ENCODE measurements at regions not wholly inside any gene's neighbourhood (a gene's known extent, or its start where the extent isn't known, plus 50 kb on each side); places are given as distances from the start of the nearest gene placed in this dataset.
"Not testable (repeated sequence)": the region's sequence is repeated elsewhere in the genome, so short reads cannot be mapped to it uniquely, and the experiment has no call there.

DNA sequence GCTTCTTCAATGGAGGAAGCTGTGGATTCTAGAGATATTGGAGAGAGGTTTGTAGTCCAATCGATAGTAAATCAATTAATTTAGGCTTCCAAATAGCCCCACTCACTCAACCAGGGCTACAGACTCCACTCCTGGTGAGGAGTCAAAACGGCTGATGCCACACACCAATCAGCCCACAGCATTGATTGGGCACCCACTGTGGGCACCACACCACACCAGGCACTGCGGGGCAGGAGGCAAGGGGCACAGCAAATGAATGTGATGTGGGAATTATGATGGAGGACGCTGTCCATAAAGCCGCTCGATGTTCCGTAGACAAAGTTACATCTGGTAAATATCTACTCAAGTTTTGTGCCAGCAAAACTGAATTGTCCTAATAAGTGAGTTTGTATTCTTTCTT, 547.3 kb upstream of the CADM1 start:
- no peaks in the 10 kb centered on the region for H3K9me3 ChIP-seq
- H3K27ac ChIP-seq, result no peak overlapping the region
- no peaks in the 10 kb centered on the region for H3K4me1 ChIP-seq
- no peaks in the 10 kb centered on the region for H3K36me3 ChIP-seq
- no peak overlapping the region for H3K4me3 ChIP-seq
- H3K27me3 ChIP-seq, result peaks cover 0 to 29% (median 2%) of the 10 kb centered on the region in 4 donors
- DNase-seq, result no peak
- 82 to 86% methylated on average over 7 of the region's 7 CpGs for WGBS, 2 donors
- no peak for TF ChIP-seq POLR2A (IDR thresholded peaks at IDR 0.05)
- TF ChIP-seq, protein P1, sequence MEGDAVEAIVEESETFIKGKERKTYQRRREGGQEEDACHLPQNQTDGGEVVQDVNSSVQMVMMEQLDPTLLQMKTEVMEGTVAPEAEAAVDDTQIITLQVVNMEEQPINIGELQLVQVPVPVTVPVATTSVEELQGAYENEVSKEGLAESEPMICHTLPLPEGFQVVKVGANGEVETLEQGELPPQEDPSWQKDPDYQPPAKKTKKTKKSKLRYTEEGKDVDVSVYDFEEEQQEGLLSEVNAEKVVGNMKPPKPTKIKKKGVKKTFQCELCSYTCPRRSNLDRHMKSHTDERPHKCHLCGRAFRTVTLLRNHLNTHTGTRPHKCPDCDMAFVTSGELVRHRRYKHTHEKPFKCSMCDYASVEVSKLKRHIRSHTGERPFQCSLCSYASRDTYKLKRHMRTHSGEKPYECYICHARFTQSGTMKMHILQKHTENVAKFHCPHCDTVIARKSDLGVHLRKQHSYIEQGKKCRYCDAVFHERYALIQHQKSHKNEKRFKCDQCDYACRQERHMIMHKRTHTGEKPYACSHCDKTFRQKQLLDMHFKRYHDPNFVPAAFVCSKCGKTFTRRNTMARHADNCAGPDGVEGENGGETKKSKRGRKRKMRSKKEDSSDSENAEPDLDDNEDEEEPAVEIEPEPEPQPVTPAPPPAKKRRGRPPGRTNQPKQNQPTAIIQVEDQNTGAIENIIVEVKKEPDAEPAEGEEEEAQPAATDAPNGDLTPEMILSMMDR (IDR thresholded peaks at IDR 0.05), result no peak
- intact Hi-C loops (cut with DNase I), result no loop called here

DNA sequence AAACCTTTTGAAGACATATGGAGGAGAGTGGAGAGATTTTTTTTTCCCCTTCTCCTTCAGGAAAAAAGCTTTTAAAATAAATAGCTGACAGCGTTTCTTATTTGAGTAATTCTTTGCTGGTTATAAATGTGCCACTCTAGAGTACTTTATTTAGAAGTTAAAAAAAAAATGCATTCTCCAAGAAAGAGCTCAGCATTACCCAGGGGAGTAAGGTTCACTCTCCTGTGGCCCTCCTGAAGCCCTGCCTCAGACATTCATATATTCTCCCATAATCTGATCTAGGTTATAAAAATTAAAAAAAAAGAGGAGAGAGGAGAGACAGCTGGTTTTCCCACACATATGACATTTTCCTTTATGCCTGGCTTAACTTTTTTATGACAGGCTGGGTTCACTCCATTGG, 545.2 kb upstream of the CADM1 start:
- no peaks in the 10 kb centered on the region for H3K9me3 ChIP-seq
- TF ChIP-seq POLR2A (IDR thresholded peaks at IDR 0.05), result no peak
- TF ChIP-seq, protein P1 (IDR thresholded peaks at IDR 0.05), result no peak
- no peak for DNase-seq
- H3K4me3 ChIP-seq, result no peak overlapping the region
- H3K4me1 ChIP-seq, result no peaks in the 10 kb centered on the region
- H3K27me3 ChIP-seq, result peaks cover 0 to 18% (median 2%) of the 10 kb centered on the region in 4 donors
- intact Hi-C loops (cut with DNase I), result no loop called here
- H3K36me3 ChIP-seq, result no peaks in the 10 kb centered on the region
- no peak overlapping the region for H3K27ac ChIP-seq
- 14 to 21% methylated on average over 1 of the region's 1 CpG for WGBS, 2 donors

DNA sequence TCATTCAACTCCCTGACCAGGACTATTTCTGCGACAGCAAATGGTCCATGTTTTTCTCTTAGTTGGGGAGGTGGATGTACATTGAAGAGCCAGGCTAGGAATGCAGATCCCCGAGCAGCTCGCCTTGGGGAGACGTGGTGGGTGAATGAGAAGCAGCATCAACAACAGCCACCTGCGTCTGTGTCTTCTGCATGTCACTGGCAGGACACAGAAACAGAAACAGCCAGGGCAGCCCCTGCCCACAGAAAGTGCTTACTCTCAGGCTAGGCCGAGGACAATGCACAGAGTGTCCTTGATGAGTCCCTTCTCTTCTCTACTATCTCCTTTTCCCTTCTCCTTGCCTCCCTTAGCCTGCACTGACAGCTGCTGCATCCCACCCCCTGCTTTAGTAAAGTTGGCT, 541.9 kb upstream of the CADM1 start:
- Histone ChIP-seq H3K9me3 (no peaks in the 10 kb centered on the region), H3K4me3 (no peak overlapping the region), H3K4me1 (no peaks in the 10 kb centered on the region), H3K36me3 (no peaks in the 10 kb centered on the region), H3K27ac (no peak overlapping the region), H3K27me3 (no peaks in the 10 kb centered on the region)
- no peak for DNase-seq
- intact Hi-C loops (cut with DNase I), result no loop called here
- TF ChIP-seq, protein P1 (IDR thresholded peaks at IDR 0.05), result no peak
- no peak for TF ChIP-seq POLR2A (IDR thresholded peaks at IDR 0.05)
- 80 to 97% methylated on average over 4 to 6 of the region's 6 CpGs for WGBS, 2 donors

DNA sequence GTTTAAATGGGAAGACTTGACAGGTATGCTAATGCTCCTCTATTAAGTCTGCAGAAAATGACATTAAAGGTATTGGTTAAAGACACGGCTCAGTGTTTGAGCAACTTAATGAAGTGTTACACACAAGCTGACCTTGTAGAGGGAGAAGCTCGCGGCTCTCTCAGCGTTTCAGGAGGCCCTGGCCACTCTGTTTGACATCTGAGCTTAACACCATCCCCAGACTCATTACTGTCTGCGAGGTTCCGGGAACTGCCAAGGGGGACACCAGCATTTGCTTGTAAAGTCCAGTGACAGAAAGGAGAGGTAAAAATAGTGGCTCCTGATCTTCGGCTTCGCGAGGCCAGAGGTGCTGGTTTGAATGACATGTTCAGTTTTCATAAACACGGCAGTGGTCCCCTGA, 540.7 kb upstream of the CADM1 start:
- TF ChIP-seq POLR2A (IDR thresholded peaks at IDR 0.05), result no peak
- TF ChIP-seq, protein P1 (IDR thresholded peaks at IDR 0.05), result no peak
- no peak overlapping the region for H3K27ac ChIP-seq
- WGBS, 2 donors, result 52 to 65% methylated on average over 8 to 10 of the region's 10 CpGs
- DNase-seq, result no peak
- intact Hi-C loops (cut with DNase I), result no loop called here
- no peaks in the 10 kb centered on the region for H3K27me3 ChIP-seq
- H3K9me3 ChIP-seq, result no peaks in the 10 kb centered on the region
- H3K4me3 ChIP-seq, result no peak overlapping the region
- H3K4me1 ChIP-seq, result no peaks in the 10 kb centered on the region
- no peaks in the 10 kb centered on the region for H3K36me3 ChIP-seq

DNA sequence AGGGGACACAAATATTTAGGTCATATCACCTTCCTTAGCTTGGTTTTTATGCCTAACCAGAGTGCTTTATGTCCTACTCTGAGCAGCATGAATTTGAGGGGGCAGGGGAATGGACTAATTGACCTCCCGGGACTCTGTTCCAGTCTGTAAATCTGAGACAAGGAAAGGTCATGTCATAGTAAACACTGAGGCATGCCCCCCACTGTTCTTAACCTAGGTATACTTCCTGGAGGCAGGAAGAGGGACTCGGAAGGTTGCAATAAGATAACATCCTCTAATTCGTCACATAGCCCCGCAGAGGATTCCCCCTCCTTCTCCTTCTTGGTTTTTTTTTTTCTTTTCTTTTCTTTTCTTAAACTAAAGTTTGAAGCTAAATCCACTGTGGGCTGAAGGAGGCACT, 540.3 kb upstream of the CADM1 start:
- intact Hi-C loops (cut with DNase I), result no loop called here
- H3K4me3 ChIP-seq, result no peak overlapping the region
- H3K9me3 ChIP-seq, result no peaks in the 10 kb centered on the region
- 44 to 56% methylated on average over 4 of the region's 4 CpGs for WGBS, 2 donors
- DNase-seq, result no peak
- TF ChIP-seq POLR2A (IDR thresholded peaks at IDR 0.05), result no peak
- no peaks in the 10 kb centered on the region for H3K27me3 ChIP-seq
- no peaks in the 10 kb centered on the region for H3K4me1 ChIP-seq
- no peaks in the 10 kb centered on the region for H3K36me3 ChIP-seq
- no peak overlapping the region for H3K27ac ChIP-seq

DNA sequence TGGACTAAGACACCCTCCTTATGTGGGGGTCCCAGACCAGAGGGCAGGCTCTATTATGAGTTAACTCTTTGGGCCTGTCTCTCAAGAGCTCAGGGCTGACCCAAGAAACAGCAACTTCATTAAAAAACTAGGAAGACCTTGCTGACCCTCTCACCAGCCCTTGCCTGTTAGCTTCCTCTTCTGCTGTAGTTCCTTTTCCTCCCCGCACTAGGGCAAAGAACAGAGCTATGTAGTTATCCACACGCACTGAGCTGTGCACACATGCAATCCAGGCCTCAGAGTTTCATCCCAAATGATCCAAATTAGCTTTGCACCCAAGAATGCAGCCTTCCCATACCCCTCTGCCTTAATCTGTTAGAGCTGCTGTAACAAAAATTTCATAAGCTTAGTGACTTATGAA, 539.6 kb upstream of the CADM1 start:
- TF ChIP-seq, protein P1 (IDR thresholded peaks at IDR 0.05), result no peak
- TF ChIP-seq POLR2A (IDR thresholded peaks at IDR 0.05), result no peak
- H3K27me3 ChIP-seq, result no peaks in the 10 kb centered on the region
- WGBS, 2 donors, result 69 to 79% methylated on average over 2 of the region's 2 CpGs
- intact Hi-C loops (cut with DNase I), result no loop called here
- H3K4me1 ChIP-seq, result no peaks in the 10 kb centered on the region
- H3K36me3 ChIP-seq, result no peaks in the 10 kb centered on the region
- H3K4me3 ChIP-seq, result no peak overlapping the region
- H3K27ac ChIP-seq, result no peak overlapping the region
- no peaks in the 10 kb centered on the region for H3K9me3 ChIP-seq
- DNase-seq, result no peak

DNA sequence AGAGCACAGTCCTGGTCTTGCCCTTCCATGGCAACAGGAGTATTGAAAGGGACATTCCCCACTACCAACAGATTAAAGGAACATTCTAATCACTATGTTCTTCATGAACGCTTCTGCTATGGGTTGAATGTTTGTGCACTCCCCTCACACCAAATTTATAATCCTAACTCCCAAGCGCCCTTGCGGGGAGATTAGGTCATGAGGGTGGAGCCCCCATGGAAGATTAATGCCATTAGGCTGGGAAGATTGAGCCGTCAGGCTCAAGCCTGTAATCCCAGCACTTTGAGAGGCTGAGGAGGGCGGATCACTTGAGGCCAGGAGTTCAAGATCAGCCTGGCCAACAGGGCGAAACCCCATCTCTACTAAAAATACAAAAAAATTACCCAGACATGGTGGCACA, 538.8 kb upstream of the CADM1 start:
- H3K4me3 ChIP-seq; H3K27ac ChIP-seq; H3K9me3 ChIP-seq; H3K4me1 ChIP-seq; H3K27me3 ChIP-seq; H3K36me3 ChIP-seq; intact Hi-C loops (cut with DNase I); DNase-seq: not testable (repeated sequence)
- WGBS, 2 donors, result 74 to 87% methylated on average over 5 to 6 of the region's 6 CpGs

Measured in esophagus squamous epithelium (tissue), 5 donors.